Neural progenitor cell (in vitro differentiated cells): ENCODE measurements at regions not wholly inside any gene's neighbourhood (a gene's known extent, or its start where the extent isn't known, plus 50 kb on each side); places are given as distances from the start of the nearest gene placed in this dataset.

Experiments
- CTCF ChIP-seq: fragments of 200-600 bp; sonication (generic); IDR thresholded peaks from 2 replicates; pipeline ENCODE4 v1.5.1; 2017; ENCODE audit warnings: antibody characterized with exemption, mild to moderate bottlenecking
- EZH2 ChIP-seq: fragments of 200-600 bp; sonication (generic); IDR thresholded peaks from 2 replicates; pipeline ENCODE4 v1.6.1; 2017; ENCODE audit warnings: antibody characterized with exemption, mild to moderate bottlenecking, moderate library complexity
- EZH2phosphoT487 ChIP-seq: fragments of 200-600 bp; sonication (generic); IDR thresholded peaks from 2 replicates; pipeline ENCODE4 v1.6.1; 2017; ENCODE audit warnings: antibody characterized with exemption

- TF ChIP-seq CTCF (no peak), EZH2 (no peak), EZH2phosphoT487 (no peak)
These were observed 140.5 kb downstream of the PTH2R start for GRCh38 chr2:208546860-208547650.
